ENCODE measurements at regions not wholly inside any gene's neighbourhood (a gene's known extent, or its start where the extent isn't known, plus 50 kb on each side); places are given as distances from the start of the nearest gene placed in this dataset.

GRCh38 chr2:53259395-53260009 lies 508.1 kb upstream of the CHAC2 start:
- DNase-seq (ENCODE audit: low spot score), result no peak

DNA sequence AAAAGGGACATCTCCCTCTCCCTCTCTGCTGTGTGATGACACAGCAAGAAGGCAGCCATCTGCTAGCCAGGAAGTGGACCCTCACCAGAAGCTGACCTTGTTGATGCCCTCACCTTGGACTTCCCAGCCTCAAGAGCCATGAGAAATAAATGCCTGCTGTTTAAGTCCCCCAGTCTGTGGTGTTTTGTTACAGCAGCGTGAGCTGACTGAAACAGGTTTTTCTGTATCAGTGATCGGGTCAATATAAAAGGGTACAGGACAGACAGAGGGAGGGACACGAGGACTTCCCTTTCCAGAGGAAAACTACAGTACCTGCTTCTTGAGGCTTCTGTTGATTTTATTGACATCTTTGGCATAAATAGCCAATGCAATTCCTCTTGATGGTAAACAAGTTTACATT lies 510.3 kb upstream of the CHAC2 start:
- no peak for DNase-seq (ENCODE audit: low spot score)

- no peak for DNase-seq (ENCODE audit: low spot score)
Observed at GRCh38 chr2:53253244-53253643, 514.4 kb upstream of the CHAC2 start.

GRCh38 chr2:53252115-53252514 lies 515.5 kb upstream of the CHAC2 start:
- DNase-seq (ENCODE audit: low spot score), result no peak

- DNase-seq (ENCODE audit: low spot score), result no peak
Observed at GRCh38 chr2:53247956-53248735, 519.5 kb upstream of the CHAC2 start.

DNA sequence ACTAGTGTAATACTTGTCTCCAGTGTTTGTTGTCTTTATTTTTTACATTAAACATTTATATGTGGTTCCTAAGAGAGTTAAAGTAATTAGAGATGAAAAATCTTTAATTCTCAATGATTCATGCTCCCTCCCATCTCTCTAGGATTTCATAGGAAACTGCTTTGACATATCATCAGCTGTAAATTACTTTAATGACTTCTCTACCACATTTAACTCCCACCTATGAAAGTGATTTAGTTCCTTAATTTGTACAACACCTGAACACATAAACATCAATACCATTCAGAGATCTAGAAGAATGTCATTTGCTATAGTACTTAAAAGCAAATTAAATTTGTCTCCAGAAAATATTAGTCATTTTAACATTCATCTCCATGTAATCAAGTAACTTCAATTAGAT lies 524.2 kb upstream of the CHAC2 start:
- DNase-seq (ENCODE audit: low spot score), result no peak

DNA sequence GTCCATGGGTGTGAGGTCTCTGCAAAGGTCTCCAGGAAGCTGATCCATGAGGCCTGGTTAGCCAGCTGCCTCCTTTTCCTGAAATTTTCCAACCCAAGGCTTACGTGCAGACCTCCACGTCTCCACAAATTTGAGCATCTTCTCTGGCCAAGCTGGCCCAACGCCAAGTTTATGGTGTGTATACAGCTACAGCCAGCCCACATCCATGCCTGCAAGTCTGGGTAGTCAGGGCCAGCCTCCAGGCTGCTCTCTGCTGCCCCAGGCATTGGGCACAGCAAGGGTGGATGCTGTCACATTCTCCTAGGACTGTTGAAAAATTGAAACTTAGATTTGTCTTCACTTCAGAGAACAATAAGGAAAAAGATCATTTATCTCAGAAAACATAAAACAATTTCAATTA lies 525.5 kb upstream of the CHAC2 start:
- no peak for DNase-seq (ENCODE audit: low spot score)

DNA sequence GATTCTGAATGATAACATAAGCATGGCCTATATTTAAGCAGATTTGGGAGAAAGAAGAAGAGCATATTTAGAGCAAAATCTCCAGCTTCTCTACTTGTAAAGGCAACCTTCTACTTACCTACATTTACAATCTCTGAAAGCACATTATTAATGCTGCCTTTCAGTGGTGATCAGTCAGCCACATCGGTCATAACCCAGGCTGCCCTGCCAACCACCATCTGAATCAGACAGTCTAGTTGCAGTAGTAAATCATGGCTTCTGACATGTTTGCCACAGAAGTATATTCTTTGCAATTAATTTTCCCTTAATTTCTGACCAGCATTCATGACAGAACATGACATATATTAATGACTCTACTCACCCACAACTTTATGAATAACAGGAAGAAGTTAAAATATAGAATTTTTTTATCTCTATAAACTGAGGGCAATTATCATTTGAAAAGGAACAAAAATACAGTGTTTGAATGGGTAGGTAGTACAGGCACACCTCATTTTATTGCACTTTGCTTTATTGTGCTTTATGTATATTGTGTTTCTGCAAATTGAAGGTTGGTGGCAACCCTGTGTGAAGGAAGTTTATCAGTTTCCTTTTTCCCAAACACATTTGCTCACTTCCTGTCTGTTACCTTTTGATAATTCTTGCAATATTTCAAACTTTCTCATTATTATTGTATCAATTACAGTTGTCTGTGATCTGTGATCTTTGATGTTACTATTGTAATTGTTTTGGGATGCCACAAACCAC lies 531.6 kb upstream of the CHAC2 start:
- DNase-seq (ENCODE audit: low spot score), result no peak

- DNase-seq (ENCODE audit: low spot score), result no peak
Observed at GRCh38 chr2:53234548-53234903, 533.1 kb upstream of the CHAC2 start.

- no peak for DNase-seq (ENCODE audit: low spot score)
Observed at GRCh38 chr2:53233759-53234547, 533.7 kb upstream of the CHAC2 start.

GRCh38 chr2:53231908-53232307 lies 535.7 kb upstream of the CHAC2 start:
- DNase-seq (ENCODE audit: low spot score), result no peak

GRCh38 chr2:53230691-53231090 lies 536.9 kb upstream of the CHAC2 start:
- DNase-seq (ENCODE audit: low spot score), result no peak

DNA sequence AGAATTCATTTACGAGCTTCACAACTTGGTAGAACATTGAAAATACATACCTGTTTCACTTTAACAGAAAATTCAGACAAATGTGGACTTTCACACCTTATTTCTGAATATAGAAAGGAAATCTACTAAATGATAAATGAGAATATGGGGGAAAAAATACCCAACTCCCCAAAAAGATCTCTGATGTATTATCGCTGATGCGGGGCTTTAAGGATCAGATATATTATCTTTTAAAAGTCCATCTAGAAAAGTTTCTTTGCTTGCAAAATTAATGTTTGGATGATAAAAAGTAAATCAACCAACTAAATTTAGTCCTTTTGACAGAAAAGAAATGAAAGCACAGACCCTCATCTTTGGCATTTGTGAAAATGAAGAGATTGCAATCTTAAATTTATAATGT lies 540.1 kb upstream of the CHAC2 start:
- DNase-seq (ENCODE audit: low spot score), result no peak

- no peak for DNase-seq (ENCODE audit: low spot score)
Observed at GRCh38 chr2:53220969-53221368, 546.6 kb upstream of the CHAC2 start.

DNA sequence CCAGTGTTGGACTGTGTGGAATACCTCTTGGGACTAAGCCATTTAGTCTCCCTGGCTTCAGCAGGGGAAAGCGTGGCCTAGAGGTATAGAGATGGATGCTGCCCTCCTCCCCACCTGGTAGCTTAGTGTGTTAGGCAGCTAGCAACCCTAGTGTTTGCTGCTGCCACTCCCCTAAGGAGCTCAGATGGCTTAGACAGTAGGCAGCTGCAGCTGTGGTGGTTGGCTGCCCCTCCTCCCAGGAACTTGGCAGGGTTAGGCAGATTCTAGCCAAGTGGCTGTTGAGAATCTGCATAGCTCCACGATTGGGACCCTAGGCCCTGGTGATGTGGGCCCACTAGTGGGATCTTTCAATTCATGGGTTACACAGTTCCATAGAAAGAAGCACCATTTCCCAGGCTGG lies 550.4 kb upstream of the CHAC2 start:
- DNase-seq (ENCODE audit: low spot score), result no peak

- DNase-seq (ENCODE audit: low spot score), result no peak
Observed at GRCh38 chr2:53216805-53217204, 550.8 kb upstream of the CHAC2 start.

DNA sequence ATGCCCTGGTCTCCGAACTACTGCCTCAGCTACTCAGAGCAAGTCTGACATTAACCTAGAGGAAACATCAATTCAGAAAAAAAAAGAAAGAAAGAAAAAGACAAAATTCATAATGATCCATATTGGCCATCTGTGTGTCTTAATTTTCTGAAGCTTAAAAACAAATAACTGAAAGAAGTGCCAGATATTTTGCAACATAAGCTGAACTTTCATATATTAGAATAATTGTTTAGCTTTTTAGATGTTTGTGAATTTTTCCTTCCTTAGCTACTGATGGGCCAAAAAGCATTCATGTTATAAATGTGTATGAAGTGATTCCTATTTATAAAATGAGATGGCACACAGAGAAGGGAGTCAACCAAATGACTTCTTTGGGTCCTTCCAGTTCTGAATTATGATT lies 555.0 kb upstream of the CHAC2 start:
- no peak for DNase-seq (ENCODE audit: low spot score)

DNA sequence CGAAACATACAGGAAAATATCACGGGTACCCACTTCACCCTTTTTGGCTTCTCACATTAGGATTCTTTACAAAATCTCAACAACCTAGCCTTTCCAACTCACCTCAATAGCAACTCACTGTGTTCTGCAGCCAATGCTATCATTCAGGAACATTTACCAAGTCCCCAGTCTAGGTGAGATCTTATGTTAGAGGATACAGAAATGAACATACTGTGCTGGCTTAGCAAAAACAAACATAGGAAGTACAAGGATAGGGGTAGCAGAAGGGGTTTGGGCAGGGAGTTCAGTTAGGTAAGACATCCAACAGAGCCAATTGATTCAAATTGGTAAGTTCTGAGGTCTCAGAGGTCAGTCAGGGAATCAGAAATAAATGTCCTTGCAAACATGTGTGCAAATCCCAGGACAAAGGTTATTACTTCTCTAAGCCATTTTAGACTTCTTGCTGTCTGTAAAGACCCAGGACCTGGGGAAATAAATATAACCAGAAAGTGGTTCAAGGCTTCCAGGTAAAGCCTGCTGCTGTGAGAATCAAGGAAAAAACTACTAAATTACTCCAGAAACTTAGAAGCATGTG lies 556.3 kb upstream of the CHAC2 start:
- DNase-seq (ENCODE audit: low spot score), result no peak

DNA sequence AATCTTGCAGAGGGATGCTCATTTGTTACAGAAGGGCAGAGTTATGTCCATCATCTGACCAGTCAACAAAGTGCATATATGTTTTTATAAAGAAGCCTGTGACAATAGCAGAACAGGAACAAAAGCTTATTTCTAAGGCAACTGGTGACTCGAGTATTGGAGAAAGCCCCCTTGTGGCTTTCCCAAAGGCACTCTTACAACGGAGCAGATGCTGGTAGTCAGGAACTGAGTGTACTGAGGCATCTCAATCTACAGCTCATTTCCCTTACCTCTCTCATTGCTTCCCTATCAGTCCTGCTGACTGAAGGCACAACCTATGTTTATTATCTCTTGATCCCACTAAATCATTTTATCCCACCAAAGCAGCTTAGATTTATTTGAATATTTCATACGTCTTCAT lies 557.1 kb upstream of the CHAC2 start:
- no peak for DNase-seq (ENCODE audit: low spot score)

GRCh38 chr2:53209679-53210458 lies 557.7 kb upstream of the CHAC2 start:
- no peak for DNase-seq (ENCODE audit: low spot score)

GRCh38 chr2:53208815-53209214 lies 558.8 kb upstream of the CHAC2 start:
- no peak for DNase-seq (ENCODE audit: low spot score)
